ENCODE measurements at regions not wholly inside any gene's neighbourhood (a gene's known extent, or its start where the extent isn't known, plus 50 kb on each side); places are given as distances from the start of the nearest gene placed in this dataset.

DNA sequence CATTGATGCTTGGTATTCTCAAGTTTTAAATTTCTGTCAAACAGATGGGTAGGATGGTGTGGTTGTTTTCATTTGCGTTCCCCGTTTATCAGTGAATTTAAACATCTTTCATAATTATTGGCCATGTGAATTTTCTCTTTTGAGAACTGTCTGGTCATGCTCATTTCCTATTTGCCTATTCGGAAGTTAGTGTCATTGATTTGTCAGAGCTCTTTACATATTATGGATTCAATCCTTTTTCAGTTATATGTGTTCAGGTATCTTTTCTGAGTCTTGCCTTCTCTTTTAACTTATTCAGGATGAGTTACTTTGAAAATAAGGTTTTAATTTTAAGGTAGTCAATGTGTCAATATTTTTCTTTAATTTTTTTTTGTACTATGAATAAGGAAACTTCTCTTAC, 315.7 kb downstream of the MN1 start:
- Histone ChIP-seq H3K4me1 (ENCODE audit: insufficient read depth) (no peaks in the 10 kb centered on the region), H3K4me3 (ENCODE audit: low read depth, low read length) (no peak overlapping the region), H3K27ac (ENCODE audit: low read depth) (no peak overlapping the region), H3K36me3 (ENCODE audit: insufficient read depth) (no peaks in the 10 kb centered on the region)
- no peak for DNase-seq (ENCODE audit: extremely low spot score)
- 78% methylated on average over 3 of the region's 3 CpGs for WGBS

- Histone ChIP-seq H3K4me1 (ENCODE audit: insufficient read depth) (no peaks in the 10 kb centered on the region), H3K27ac (ENCODE audit: low read depth) (no peak overlapping the region), H3K36me3 (ENCODE audit: insufficient read depth) (no peaks in the 10 kb centered on the region), H3K4me3 (ENCODE audit: low read depth, low read length) (no peak overlapping the region)
- 37% methylated on average over 21 of the region's 21 CpGs for WGBS
- no peak for DNase-seq (ENCODE audit: extremely low spot score)
Observed at GRCh38 chr22:27487600-27488452, 313.7 kb downstream of the MN1 start.

- DNase-seq (ENCODE audit: extremely low spot score) = no peak
- WGBS = 37% methylated on average over 12 of the region's 12 CpGs
- no peak overlapping the region for H3K27ac ChIP-seq (ENCODE audit: low read depth)
Observed at GRCh38 chr22:27488456-27489177, 312.9 kb downstream of the MN1 start.

DNA sequence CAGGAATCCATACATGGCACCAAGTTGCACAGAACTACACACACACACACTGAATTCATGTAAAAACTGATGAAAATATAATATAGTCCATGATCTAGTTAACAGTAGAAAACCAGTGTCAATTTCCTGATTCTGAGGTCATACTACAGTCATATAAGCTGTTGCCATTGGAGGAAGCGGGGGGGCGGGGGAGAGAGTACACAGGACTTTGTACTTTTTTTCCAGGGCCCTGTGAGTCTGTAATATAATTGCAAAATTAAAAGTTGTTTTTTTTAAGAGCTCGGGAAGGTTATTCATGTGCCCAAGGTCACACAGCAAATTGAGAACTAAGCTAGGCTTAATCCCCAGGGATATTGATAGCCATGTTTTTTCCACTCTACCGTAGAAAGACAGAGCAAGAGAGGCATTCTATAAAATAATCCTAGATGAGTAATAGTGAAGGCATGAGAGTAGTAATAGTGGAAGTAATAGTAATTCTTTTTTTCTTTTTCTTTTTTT, 312.3 kb downstream of the MN1 start:
- H3K36me3 ChIP-seq (ENCODE audit: insufficient read depth) = no peaks in the 10 kb centered on the region
- no peak for DNase-seq (ENCODE audit: extremely low spot score)
- no peaks in the 10 kb centered on the region for H3K4me1 ChIP-seq (ENCODE audit: insufficient read depth)
- 48% methylated on average over 4 of the region's 4 CpGs for WGBS
- no peak overlapping the region for H3K4me3 ChIP-seq (ENCODE audit: low read depth, low read length)
- H3K27ac ChIP-seq (ENCODE audit: low read depth) = no peak overlapping the region

More at GRCh38 chr22:27488456-27489177, 312.9 kb downstream of the MN1 start:
- no peak overlapping the region for H3K4me3 ChIP-seq (ENCODE audit: low read depth, low read length)
- no peaks in the 10 kb centered on the region for H3K36me3 ChIP-seq (ENCODE audit: insufficient read depth)
- H3K4me1 ChIP-seq (ENCODE audit: insufficient read depth) = no peaks in the 10 kb centered on the region

- H3K36me3 ChIP-seq (ENCODE audit: insufficient read depth) = no peaks in the 10 kb centered on the region
- H3K4me1 ChIP-seq (ENCODE audit: insufficient read depth) = no peaks in the 10 kb centered on the region
- 81% methylated on average over 4 of the region's 4 CpGs for WGBS
- no peak overlapping the region for H3K4me3 ChIP-seq (ENCODE audit: low read depth, low read length)
- no peak overlapping the region for H3K27ac ChIP-seq (ENCODE audit: low read depth)
- no peak for DNase-seq (ENCODE audit: extremely low spot score)
Observed at GRCh38 chr22:27490080-27490479, 311.5 kb downstream of the MN1 start.

DNA sequence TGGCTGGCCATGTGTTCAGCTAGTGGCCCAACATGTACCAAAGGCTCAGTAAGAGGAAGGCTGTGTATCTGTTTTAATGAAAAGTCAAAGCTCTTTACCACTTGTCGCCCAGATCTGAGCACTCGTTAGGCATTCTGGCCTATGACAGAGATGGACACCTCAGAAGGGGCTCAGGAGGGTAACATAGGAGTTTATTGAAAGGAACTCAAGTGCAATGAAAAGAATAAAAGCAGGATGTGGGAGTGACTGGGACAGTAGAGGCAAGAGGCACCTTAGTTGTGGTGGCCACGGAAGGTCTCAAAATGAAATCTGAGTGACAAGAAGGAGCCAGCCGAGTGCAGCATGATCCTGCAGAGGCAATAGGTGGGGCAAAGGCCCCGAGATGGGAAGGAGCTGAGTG, 309.7 kb downstream of the MN1 start:
- no peak for DNase-seq (ENCODE audit: extremely low spot score)
- Histone ChIP-seq H3K4me1 (ENCODE audit: insufficient read depth) (no peaks in the 10 kb centered on the region), H3K36me3 (ENCODE audit: insufficient read depth) (no peaks in the 10 kb centered on the region), H3K4me3 (ENCODE audit: low read depth, low read length) (no peak overlapping the region), H3K27ac (ENCODE audit: low read depth) (no peak overlapping the region)
- 94% methylated on average over 5 of the region's 5 CpGs for WGBS

GRCh38 chr22:27492566-27493201, 308.9 kb downstream of the MN1 start:
- no peak for DNase-seq (ENCODE audit: extremely low spot score)
- Histone ChIP-seq H3K4me3 (ENCODE audit: low read depth, low read length) (no peak overlapping the region), H3K27ac (ENCODE audit: low read depth) (no peak overlapping the region), H3K36me3 (ENCODE audit: insufficient read depth) (no peaks in the 10 kb centered on the region), H3K4me1 (ENCODE audit: insufficient read depth) (no peaks in the 10 kb centered on the region)
- 85% methylated on average over 5 of the region's 5 CpGs for WGBS

- no peaks in the 10 kb centered on the region for H3K36me3 ChIP-seq (ENCODE audit: insufficient read depth)
- no peaks in the 10 kb centered on the region for H3K4me1 ChIP-seq (ENCODE audit: insufficient read depth)
- DNase-seq (ENCODE audit: extremely low spot score) = no peak
- no peak overlapping the region for H3K27ac ChIP-seq (ENCODE audit: low read depth)
- no peak overlapping the region for H3K4me3 ChIP-seq (ENCODE audit: low read depth, low read length)
- WGBS = 83% methylated on average over 4 of the region's 4 CpGs
Observed at GRCh38 chr22:27493796-27494195, 307.8 kb downstream of the MN1 start.

DNA sequence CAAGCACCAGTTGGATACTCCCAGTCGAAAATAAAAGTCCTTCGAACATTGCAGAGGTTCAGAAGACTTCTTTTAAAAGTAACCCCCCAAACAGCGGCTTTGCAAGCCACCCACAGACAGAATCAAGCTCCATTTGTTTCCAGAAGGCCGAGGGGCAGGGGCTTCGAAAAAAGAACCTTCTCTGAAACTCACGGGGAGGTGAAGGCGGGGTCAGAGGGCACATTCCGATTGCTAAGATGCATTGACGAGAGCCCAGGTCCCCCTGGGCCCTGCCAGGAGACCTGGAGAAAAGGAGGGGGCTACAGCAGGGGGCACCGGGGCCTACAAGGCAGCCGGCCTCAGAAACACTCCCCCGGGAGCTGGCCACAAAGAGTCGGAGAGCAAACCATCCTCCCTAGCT, 306.8 kb downstream of the MN1 start:
- Histone ChIP-seq H3K27ac (ENCODE audit: low read depth) (no peak overlapping the region), H3K36me3 (ENCODE audit: insufficient read depth) (no peaks in the 10 kb centered on the region), H3K4me3 (ENCODE audit: low read depth, low read length) (no peak overlapping the region), H3K4me1 (ENCODE audit: insufficient read depth) (no peaks in the 10 kb centered on the region)
- WGBS = 79% methylated on average over 13 of the region's 13 CpGs
- no peak for DNase-seq (ENCODE audit: extremely low spot score)

GRCh38 chr22:27495325-27495724, 306.2 kb downstream of the MN1 start:
- Histone ChIP-seq H3K4me3 (ENCODE audit: low read depth, low read length) (no peak overlapping the region), H3K36me3 (ENCODE audit: insufficient read depth) (no peaks in the 10 kb centered on the region), H3K4me1 (ENCODE audit: insufficient read depth) (no peaks in the 10 kb centered on the region), H3K27ac (ENCODE audit: low read depth) (no peak overlapping the region)
- no peak for DNase-seq (ENCODE audit: extremely low spot score)
- WGBS = 81% methylated on average over 8 of the region's 8 CpGs

GRCh38 chr22:27499121-27499520, 302.4 kb downstream of the MN1 start:
- no peak for DNase-seq (ENCODE audit: extremely low spot score)
- Histone ChIP-seq H3K4me3 (ENCODE audit: low read depth, low read length) (no peak overlapping the region), H3K27ac (ENCODE audit: low read depth) (no peak overlapping the region), H3K4me1 (ENCODE audit: insufficient read depth) (no peaks in the 10 kb centered on the region), H3K36me3 (ENCODE audit: insufficient read depth) (no peaks in the 10 kb centered on the region)
- 74% methylated on average over 13 of the region's 13 CpGs for whole genome bisulfite sequencing

GRCh38 chr22:27501191-27501936, 300.2 kb downstream of the MN1 start:
- no peak overlapping the region for H3K4me3 ChIP-seq (ENCODE audit: low read depth, low read length)
- H3K36me3 ChIP-seq (ENCODE audit: insufficient read depth) = no peaks in the 10 kb centered on the region
- DNase-seq (ENCODE audit: extremely low spot score) = no peak
- H3K27ac ChIP-seq (ENCODE audit: low read depth) = no peak overlapping the region
- WGBS = 88% methylated on average over 9 of the region's 9 CpGs
- H3K4me1 ChIP-seq (ENCODE audit: insufficient read depth) = no peaks in the 10 kb centered on the region

DNA sequence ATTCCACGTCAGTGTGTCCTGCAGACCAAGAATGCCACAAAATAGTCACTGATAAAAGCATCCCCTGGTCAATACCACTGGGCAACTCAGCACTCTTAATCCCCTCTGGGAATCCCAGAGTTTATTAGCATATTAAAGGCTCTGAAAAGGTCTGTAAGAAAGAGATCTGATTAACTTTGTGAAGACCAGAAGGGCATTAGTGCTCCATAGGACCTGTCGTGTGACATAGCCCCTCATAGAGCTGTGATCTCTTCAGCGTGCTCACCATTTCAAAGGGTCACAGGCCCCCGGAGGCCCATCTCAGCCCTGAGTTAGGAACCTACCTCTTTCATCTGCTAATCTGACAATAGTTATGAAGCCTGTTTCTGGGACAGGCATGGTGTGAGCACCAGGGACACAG, 299.2 kb downstream of the MN1 start:
- DNase-seq (ENCODE audit: extremely low spot score) = no peak
- H3K36me3 ChIP-seq (ENCODE audit: insufficient read depth) = no peaks in the 10 kb centered on the region
- no peak overlapping the region for H3K4me3 ChIP-seq (ENCODE audit: low read depth, low read length)
- no peaks in the 10 kb centered on the region for H3K4me1 ChIP-seq (ENCODE audit: insufficient read depth)
- WGBS = 90% methylated on average over 4 of the region's 4 CpGs
- H3K27ac ChIP-seq (ENCODE audit: low read depth) = no peak overlapping the region
